ENCODE measurements at regions not wholly inside any gene's neighbourhood (a gene's known extent, or its start where the extent isn't known, plus 50 kb on each side); places are given as distances from the start of the nearest gene placed in this dataset.
"Not testable (repeated sequence)": the region's sequence is repeated elsewhere in the genome, so short reads cannot be mapped to it uniquely, and the experiment has no call there.

GRCh38 chr22:19607192-19608002, 83.2 kb upstream of the CLDN5 start:
- BruUV-seq (replicated peaks), result no TSS peak
- Mint-ChIP-seq H3K9me3 (ENCODE audit: low read depth, unreplicated experiment) (no peaks in the 10 kb centered on the region), H3K27ac (ENCODE audit: unreplicated experiment) (no peak overlapping the region), H3K4me1 (ENCODE audit: low read depth, unreplicated experiment) (no peaks in the 10 kb centered on the region), H3K36me3 (ENCODE audit: insufficient read depth, unreplicated experiment) (no peaks in the 10 kb centered on the region), H3K4me3 (ENCODE audit: low read depth, unreplicated experiment) (no peak overlapping the region), H3K27me3 (ENCODE audit: unreplicated experiment) (peaks cover 89% of the 10 kb centered on the region)
- no peak for TF ChIP-seq CTCF (IDR thresholded peaks at IDR 0.05; ENCODE audit: unreplicated experiment)
- CTCF ChIA-PET, result interaction anchor here (1.5 kb wide), 1 partner anchor 14 kb away, joined by 4 read pairs; no protein-coding TSS in a partner anchor
- no peak for DNase-seq
- intact Hi-C loops (cut with micrococcal nuclease; ENCODE audit: unreplicated experiment), result no loop called here

GRCh38 chr22:19608003-19608690, 83.9 kb upstream of the CLDN5 start:
- Mint-ChIP-seq H3K9me3 (ENCODE audit: low read depth, unreplicated experiment) (no peaks in the 10 kb centered on the region), H3K4me3 (ENCODE audit: low read depth, unreplicated experiment) (no peak overlapping the region), H3K27me3 (ENCODE audit: unreplicated experiment) (peaks cover 89% of the 10 kb centered on the region), H3K4me1 (ENCODE audit: low read depth, unreplicated experiment) (no peaks in the 10 kb centered on the region), H3K36me3 (ENCODE audit: insufficient read depth, unreplicated experiment) (no peaks in the 10 kb centered on the region), H3K27ac (ENCODE audit: unreplicated experiment) (no peak overlapping the region)
- BruUV-seq (replicated peaks), result no TSS peak
- CTCF ChIA-PET, result no interaction called here
- intact Hi-C loops (cut with micrococcal nuclease; ENCODE audit: unreplicated experiment), result no loop called here
- no peak for DNase-seq
- no peak for TF ChIP-seq CTCF (IDR thresholded peaks at IDR 0.05; ENCODE audit: unreplicated experiment)

- H3K4me3 Mint-ChIP-seq (ENCODE audit: low read depth, unreplicated experiment); H3K9me3 Mint-ChIP-seq (ENCODE audit: low read depth, unreplicated experiment); H3K4me1 Mint-ChIP-seq (ENCODE audit: low read depth, unreplicated experiment); DNase-seq; H3K27ac Mint-ChIP-seq (ENCODE audit: unreplicated experiment); CTCF ChIA-PET; intact Hi-C loops (cut with micrococcal nuclease; ENCODE audit: unreplicated experiment); BruUV-seq (replicated peaks); H3K36me3 Mint-ChIP-seq (ENCODE audit: insufficient read depth, unreplicated experiment): not testable (repeated sequence)
- peaks cover 89% of the 10 kb centered on the region for H3K27me3 Mint-ChIP-seq (ENCODE audit: unreplicated experiment)
Observed at GRCh38 chr22:19609753-19610152, 85.5 kb upstream of the CLDN5 start.

- no TSS peak for BruUV-seq (replicated peaks)
- TF ChIP-seq CTCF (IDR thresholded peaks at IDR 0.05; ENCODE audit: unreplicated experiment), result no peak
- intact Hi-C loops (cut with micrococcal nuclease; ENCODE audit: unreplicated experiment), result no loop called here
- Mint-ChIP-seq H3K4me3 (ENCODE audit: low read depth, unreplicated experiment) (no peak overlapping the region), H3K27ac (ENCODE audit: unreplicated experiment) (no peak overlapping the region), H3K9me3 (ENCODE audit: low read depth, unreplicated experiment) (no peaks in the 10 kb centered on the region), H3K36me3 (ENCODE audit: insufficient read depth, unreplicated experiment) (no peaks in the 10 kb centered on the region), H3K27me3 (ENCODE audit: unreplicated experiment) (peaks cover 95% of the 10 kb centered on the region), H3K4me1 (ENCODE audit: low read depth, unreplicated experiment) (no peaks in the 10 kb centered on the region)
- CTCF ChIA-PET, result no interaction called here
- no peak for DNase-seq
Observed at GRCh38 chr22:19610518-19611253, 86.5 kb upstream of the CLDN5 start.

Measured in Calu3 (cell line).